IMR-90 (cell line): ENCODE measurements at regions not wholly inside any gene's neighbourhood (a gene's known extent, or its start where the extent isn't known, plus 50 kb on each side); places are given as distances from the start of the nearest gene placed in this dataset.

Source experiments
- ATAC-seq: fragments of 200-7000 bp; cut with Tn5 transposase; 2 replicates; pipeline ENCODE4 v1.9.1; 2020; ENCODE audit warnings: low read depth, mild to moderate bottlenecking, moderate library complexity
- BruUV-seq: library from RNA; stranded (reverse); fragments of 400-500 nt; replicated peaks from 2 replicates; lab custom pipeline; 2021; lab: Mats Ljungman, UMichigan
- CTCF ChIA-PET: fragments of 300-600 bp; formaldehyde crosslinking; extraction: SDS; loops from one replicate; lab custom pipeline; 2021; ENCODE audit warnings: antibody characterized with exemption; lab: Yijun Ruan, JAX
- POLR2A ChIA-PET: fragments of 300-600 bp; sonication (Branson Sonifier 250); formaldehyde crosslinking; loops from one replicate; lab custom pipeline; 2022; ENCODE audit warnings: antibody characterized with exemption; ENCODE audit not compliant: unreplicated experiment; lab: Charles Lee
- DNase-seq: peaks from one replicate; pipeline ENCODE4 v3.0.0; 2013
- H2AFZ ChIP-seq: replicated peaks from 2 replicates; pipeline ENCODE3; 2013; ENCODE audit warnings: low read length, mild to moderate bottlenecking; ENCODE audit not compliant: poor library complexity
- H2AK5ac ChIP-seq: 2 replicates; pipeline ENCODE4 v1.6.1; 2013; ENCODE audit warnings: low read depth, low read length, inconsistent platforms
- H2AK9ac ChIP-seq: replicated peaks from 2 replicates; pipeline ENCODE3; 2013; ENCODE audit warnings: mild to moderate bottlenecking, low read depth, low read length, moderate library complexity; ENCODE audit not compliant: poor library complexity
- H2BK120ac ChIP-seq: 2 replicates; pipeline ENCODE4 v1.6.1; 2013; ENCODE audit warnings: low read depth, low read length, inconsistent platforms
- H2BK15ac ChIP-seq: 3 replicates; pipeline ENCODE4 v1.6.1; 2013; ENCODE audit warnings: low read depth, low read length, inconsistent platforms
- H2BK20ac ChIP-seq: 2 replicates; pipeline ENCODE4 v1.6.1; 2013; ENCODE audit warnings: low read depth, mild to moderate bottlenecking, inconsistent platforms, low read length, moderate library complexity
- H2BK5ac ChIP-seq: 2 replicates; pipeline ENCODE4 v1.6.1; 2013; ENCODE audit warnings: mild to moderate bottlenecking, low read depth, low read length, inconsistent platforms; ENCODE audit not compliant: poor library complexity, severe bottlenecking
- H3K14ac ChIP-seq: replicated peaks from 2 replicates; pipeline ENCODE4 v1.6.1; 2013; ENCODE audit warnings: low read depth, low read length, inconsistent platforms
- H3K18ac ChIP-seq: 2 replicates; pipeline ENCODE4 v1.6.1; 2013; ENCODE audit warnings: low read depth, low read length, control low read depth
- H3K23ac ChIP-seq: 2 replicates; pipeline ENCODE4 v1.6.1; 2013; ENCODE audit warnings: low read depth, low read length, inconsistent platforms
- H3K27ac ChIP-seq: 2 replicates; pipeline ENCODE4 v1.5.1; 2013; ENCODE audit warnings: mild to moderate bottlenecking, control low read depth, low read length; ENCODE audit not compliant: insufficient read depth
- H3K27me3 ChIP-seq: 2 replicates; pipeline ENCODE4 v1.6.1; 2013; ENCODE audit warnings: low read length; ENCODE audit not compliant: control insufficient read depth, insufficient read depth
- H3K36me3 ChIP-seq: 2 replicates; pipeline ENCODE4 v1.6.1; 2013; ENCODE audit warnings: low read length, mixed read lengths; ENCODE audit not compliant: control insufficient read depth, insufficient read depth
- H3K4ac ChIP-seq: 2 replicates; pipeline ENCODE4 v1.6.1; 2013; ENCODE audit warnings: low read depth, low read length, inconsistent platforms
- H3K4me1 ChIP-seq: 2 replicates; pipeline ENCODE4 v1.6.1; 2013; ENCODE audit warnings: low read length, mixed read lengths; ENCODE audit not compliant: control insufficient read depth, insufficient read depth
- H3K4me2 ChIP-seq: 2 replicates; pipeline ENCODE4 v1.6.1; 2013; ENCODE audit warnings: low read depth, mild to moderate bottlenecking, control low read depth, low read length, moderate library complexity
- H3K4me3 ChIP-seq: 2 replicates; pipeline ENCODE4 v1.5.1; 2013; ENCODE audit warnings: low read depth, mild to moderate bottlenecking, control low read depth, low read length, moderate library complexity; ENCODE audit not compliant: insufficient read depth
- H3K56ac ChIP-seq: 2 replicates; pipeline ENCODE4 v1.6.1; 2013; ENCODE audit warnings: low read length, inconsistent platforms; ENCODE audit not compliant: insufficient read depth; ENCODE audit errors: extremely low read depth
- H3K79me1 ChIP-seq, 2 experiments: 2 replicates each; pipeline ENCODE4 v1.6.1; 2013; ENCODE audit warnings: low read length in 2 of 2, inconsistent platforms in 1 of 2, low read depth in 1 of 2
- H3K9ac ChIP-seq: 2 replicates; pipeline ENCODE4 v1.6.1; 2013; ENCODE audit warnings: low read depth, low read length, control low read depth
- H3K9me1 ChIP-seq: 2 replicates; pipeline ENCODE4 v1.6.1; 2013; ENCODE audit warnings: low read length, inconsistent platforms; ENCODE audit not compliant: insufficient read depth
- H3K9me3 ChIP-seq: 2 replicates; pipeline ENCODE4 v1.6.1; 2013; ENCODE audit warnings: low read length; ENCODE audit not compliant: control insufficient read depth, insufficient read depth
- H4K20me1 ChIP-seq: 2 replicates; pipeline ENCODE4 v1.6.1; 2013; ENCODE audit warnings: low read length, inconsistent platforms; ENCODE audit not compliant: insufficient read depth
- H4K5ac ChIP-seq: 2 replicates; pipeline ENCODE4 v1.6.1; 2013; ENCODE audit warnings: mild to moderate bottlenecking, low read depth, low read length, control low read depth
- H4K8ac ChIP-seq, 2 experiments: 2 replicates each; pipeline ENCODE4 v1.6.1; 2013; ENCODE audit warnings: low read depth in 2 of 2, low read length in 2 of 2, control low read depth in 1 of 2, inconsistent platforms in 1 of 2
- H4K91ac ChIP-seq: 2 replicates; pipeline ENCODE4 v1.6.1; 2013; ENCODE audit warnings: low read depth, low read length, inconsistent platforms; ENCODE audit not compliant: insufficient read depth
- ELK1 ChIP-seq: fragments of 150-350 bp; IDR thresholded peaks from 2 replicates; pipeline ENCODE4 v1.6.1; 2016; ENCODE audit warnings: low read depth, mild to moderate bottlenecking, low read length, moderate library complexity, borderline replicate concordance
- MAFK ChIP-seq: IDR thresholded peaks from 2 replicates; pipeline ENCODE4 v1.6.1; 2012; ENCODE audit warnings: low read depth, low read length, improper control_type of control experiment
- MXI1 ChIP-seq: IDR thresholded peaks from 2 replicates; pipeline ENCODE4 v1.6.1; 2012; ENCODE audit warnings: low read depth, mild to moderate bottlenecking, low read length, moderate library complexity, borderline replicate concordance
- RFX5 ChIP-seq: IDR thresholded peaks from 2 replicates; pipeline ENCODE4 v1.8.0; 2012; ENCODE audit warnings: low read depth, mild to moderate bottlenecking, low read length, moderate library complexity
- SMC3 ChIP-seq: fragments of 150-350 bp; IDR thresholded peaks from 2 replicates; pipeline ENCODE4 v1.6.1; 2016; ENCODE audit warnings: low read depth, mild to moderate bottlenecking, antibody characterized with exemption, low read length, moderate library complexity
- WGBS, 2 experiments: methylation state at CpG; one replicate each; pipeline versions ENCODE4 v1.1.5 to v1.1.7; 2013; ENCODE audit warnings: missing lambda C conversion rate in 2 of 2; ENCODE audit not compliant: insufficient read length in 1 of 2; ENCODE audit errors: extremely low coverage in 2 of 2; 5-methylcytosine and 5-hydroxymethylcytosine counted together
- dilution Hi-C: fragments of 300-500 bp; cut with HindIII; formaldehyde crosslinking; loops from one replicate; pipeline ENCODE4 v1.14.3; 2018; ENCODE audit warnings: low sequenced_read_pairs; ENCODE audit not compliant: unreplicated experiment
- in situ Hi-C: fragments of 300-500 bp; cut with MboI; formaldehyde crosslinking; loops from 3 replicates; pipeline ENCODE4 v1.14.3; 2019; ENCODE audit warnings: low sequenced_read_pairs, inconsistent platforms, mixed read lengths
- intact Hi-C: fragments of 100-400 bp; cut with micrococcal nuclease; formaldehyde crosslinking; loops from 2 replicates; pipeline ENCODE4 v1.10.0; 2022
- TF ChIP-seq, protein P1 (sequence below): fragments of 150-350 bp; IDR thresholded peaks from 2 replicates; pipeline ENCODE4 v1.6.1; 2017; ENCODE audit warnings: mild to moderate bottlenecking, antibody characterized with exemption, low read length, low read depth

- Histone ChIP-seq H2BK5ac (no peak overlapping the region), H3K9me1 (no peaks in the 10 kb centered on the region; the same call in 1 of the 2 replicates), H2BK120ac (no peak overlapping the region), H3K4ac (peak overlapping the region; percentile 0; the same call in 1 of the 2 replicates), H3K36me3 (no peaks in the 10 kb centered on the region), H3K9ac (no peak overlapping the region), H2BK15ac (no peak overlapping the region), H2BK20ac (no peak overlapping the region), H2AK9ac (no peak overlapping the region), H4K8ac (no peak overlapping the region), H3K14ac (no peak overlapping the region), H3K4me1 (peaks cover 2% of the 10 kb centered on the region), H3K56ac (no peak overlapping the region), H2AFZ (no peak overlapping the region), H4K5ac (no peak overlapping the region), H3K27me3 (no peaks in the 10 kb centered on the region), H3K4me3 (no peak overlapping the region), H4K20me1 (no peaks in the 10 kb centered on the region), H3K9me3 (no peaks in the 10 kb centered on the region), H3K18ac (no peak overlapping the region), H3K4me2 (no peak overlapping the region), H2AK5ac (0 out of 2 replicates have a peak overlapping the region, but pooled peaks have one; percentile 30), H4K91ac (no peak overlapping the region), H3K27ac (no peak overlapping the region), H3K79me1 (no peaks in the 10 kb centered on the region), H3K23ac (no peak overlapping the region)
- no TSS peak for BruUV-seq
- no CpG with 5 or more reads among the region's 4 CpGs for WGBS, 2 experiments
- intact Hi-C loops (loop anchor here (10.0 kb wide), 2 partner anchors 449 to 461 kb away; partner anchors contain the start of gene IRS1), dilution Hi-C loops (no loop called here), in situ Hi-C loops (no loop called here)
- ATAC-seq (no peak), DNase-seq (no peak)
- POLR2A ChIA-PET, result no interaction called here
- TF ChIP-seq MAFK (no peak), RFX5 (no peak), MXI1 (no peak), ELK1 (no peak), SMC3 (no peak)
- TF ChIP-seq, protein P1, sequence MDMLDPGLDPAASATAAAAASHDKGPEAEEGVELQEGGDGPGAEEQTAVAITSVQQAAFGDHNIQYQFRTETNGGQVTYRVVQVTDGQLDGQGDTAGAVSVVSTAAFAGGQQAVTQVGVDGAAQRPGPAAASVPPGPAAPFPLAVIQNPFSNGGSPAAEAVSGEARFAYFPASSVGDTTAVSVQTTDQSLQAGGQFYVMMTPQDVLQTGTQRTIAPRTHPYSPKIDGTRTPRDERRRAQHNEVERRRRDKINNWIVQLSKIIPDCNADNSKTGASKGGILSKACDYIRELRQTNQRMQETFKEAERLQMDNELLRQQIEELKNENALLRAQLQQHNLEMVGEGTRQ, result no peak
- CTCF ChIA-PET, result interaction anchor here (0.6 kb wide), 1 partner anchor 209 kb away, joined by 3 read pairs; no protein-coding TSS in a partner anchor
Measured at GRCh38 chr2:226333388-226333787, 466.2 kb downstream of the IRS1 start.
